ENCODE measurements at regions not wholly inside any gene's neighbourhood (a gene's known extent, or its start where the extent isn't known, plus 50 kb on each side); places are given as distances from the start of the nearest gene placed in this dataset.

- TF ChIP-seq POLR2AphosphoS5 (IDR thresholded peaks at IDR 0.05; ENCODE audit: low read depth, low read length) = no peak
- TF ChIP-seq FOXP2 (optimal IDR thresholded peaks at IDR 0.05; ENCODE audit: borderline replicate concordance, extremely low read depth, extremely low read length, insufficient read depth) = no peak
- TF ChIP-seq TAF1 (IDR thresholded peaks at IDR 0.05; ENCODE audit: borderline replicate concordance, insufficient read depth, low read length) = no peak
- no peak for TF ChIP-seq REST (IDR thresholded peaks at IDR 0.05; ENCODE audit: insufficient read depth in 1 of 2, low read depth in 2 of 2, low read length in 2 of 2)
- no peak for TF ChIP-seq SIN3A (IDR thresholded peaks at IDR 0.05; ENCODE audit: borderline replicate concordance, insufficient read depth, low read length)
These were observed 1227.6 kb downstream of the TYW1 start for GRCh38 chr7:68224041-68224741.

DNA sequence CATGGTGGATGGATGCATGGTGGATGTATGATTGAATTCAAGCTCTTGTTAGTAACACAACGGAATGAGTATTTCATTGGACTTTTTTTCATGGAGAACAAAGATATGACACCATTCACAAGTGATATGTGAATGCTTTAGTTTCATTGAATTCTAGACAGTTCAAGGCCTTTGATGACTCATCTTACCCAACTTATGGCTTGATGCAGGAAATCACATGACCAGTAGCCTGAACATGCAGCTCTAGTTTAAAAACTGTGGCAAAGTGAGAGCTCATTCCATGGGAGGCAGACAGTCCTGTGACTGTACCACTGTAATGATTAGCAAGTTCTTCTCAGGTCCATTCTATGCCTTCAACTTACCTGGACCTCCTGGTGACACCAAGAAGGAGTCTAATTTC, 1239.3 kb downstream of the TYW1 start:
- TF ChIP-seq POLR2AphosphoS5 (IDR thresholded peaks at IDR 0.05; ENCODE audit: low read depth, low read length) (no peak), FOXP2 (optimal IDR thresholded peaks at IDR 0.05; ENCODE audit: borderline replicate concordance, extremely low read depth, extremely low read length, insufficient read depth) (no peak), REST (IDR thresholded peaks at IDR 0.05; ENCODE audit: insufficient read depth in 1 of 2, low read depth in 2 of 2, low read length in 2 of 2) (no peak), TAF1 (IDR thresholded peaks at IDR 0.05; ENCODE audit: borderline replicate concordance, insufficient read depth, low read length) (no peak), SIN3A (IDR thresholded peaks at IDR 0.05; ENCODE audit: borderline replicate concordance, insufficient read depth, low read length) (no peak)

GRCh38 chr7:68238204-68238805, 1241.7 kb downstream of the TYW1 start:
- TF ChIP-seq TAF1 (IDR thresholded peaks at IDR 0.05; ENCODE audit: borderline replicate concordance, insufficient read depth, low read length) = no peak
- no peak for TF ChIP-seq POLR2AphosphoS5 (IDR thresholded peaks at IDR 0.05; ENCODE audit: low read depth, low read length)
- TF ChIP-seq SIN3A (IDR thresholded peaks at IDR 0.05; ENCODE audit: borderline replicate concordance, insufficient read depth, low read length) = no peak
- no peak for TF ChIP-seq FOXP2 (optimal IDR thresholded peaks at IDR 0.05; ENCODE audit: borderline replicate concordance, extremely low read depth, extremely low read length, insufficient read depth)
- no peak for TF ChIP-seq REST (IDR thresholded peaks at IDR 0.05; ENCODE audit: insufficient read depth in 1 of 2, low read depth in 2 of 2, low read length in 2 of 2)

GRCh38 chr7:68243128-68243527, 1246.5 kb downstream of the TYW1 start:
- TF ChIP-seq FOXP2 (optimal IDR thresholded peaks at IDR 0.05; ENCODE audit: borderline replicate concordance, extremely low read depth, extremely low read length, insufficient read depth) (no peak), TAF1 (IDR thresholded peaks at IDR 0.05; ENCODE audit: borderline replicate concordance, insufficient read depth, low read length) (no peak), REST (IDR thresholded peaks at IDR 0.05; ENCODE audit: insufficient read depth in 1 of 2, low read depth in 2 of 2, low read length in 2 of 2) (no peak), SIN3A (IDR thresholded peaks at IDR 0.05; ENCODE audit: borderline replicate concordance, insufficient read depth, low read length) (no peak), POLR2AphosphoS5 (IDR thresholded peaks at IDR 0.05; ENCODE audit: low read depth, low read length) (no peak)

Data from PFSK-1 (cell line).